Parathyroid adenoma (tissue), 2 donors: ENCODE measurements at regions not wholly inside any gene's neighbourhood (a gene's known extent, or its start where the extent isn't known, plus 50 kb on each side); places are given as distances from the start of the nearest gene placed in this dataset.
"Not testable (repeated sequence)": the region's sequence is repeated elsewhere in the genome, so short reads cannot be mapped to it uniquely, and the experiment has no call there.

Experiments used
- H2AFZ ChIP-seq: fragments of 300-600 bp; sonication (generic); one replicate; pipeline ENCODE4 v1.7.0; 2017; ENCODE audit warnings: antibody characterized with exemption, mild to moderate bottlenecking
- H3K27ac ChIP-seq: fragments of 300-600 bp; sonication (generic); one replicate; pipeline ENCODE4 v1.7.0; 2017
- H3K27me3 ChIP-seq: fragments of 300-600 bp; sonication (generic); one replicate; pipeline ENCODE4 v1.7.0; 2017; ENCODE audit warnings: low read length; ENCODE audit not compliant: control insufficient read depth, insufficient read depth
- H3K36me3 ChIP-seq: fragments of 300-600 bp; sonication (generic); one replicate; pipeline ENCODE4 v1.7.0; 2017; ENCODE audit warnings: low read length; ENCODE audit not compliant: control insufficient read depth, insufficient read depth
- H3K4me1 ChIP-seq: fragments of 300-600 bp; sonication (generic); one replicate; pipeline ENCODE4 v1.7.0; 2017; ENCODE audit warnings: control low read depth
- H3K4me2 ChIP-seq: fragments of 300-600 bp; sonication (generic); one replicate; pipeline ENCODE4 v1.7.0; 2017; ENCODE audit warnings: low read length
- H3K4me3 ChIP-seq: fragments of 300-600 bp; sonication (generic); one replicate; pipeline ENCODE4 v1.7.0; 2017; ENCODE audit warnings: low read depth, low read length
- H3K79me2 ChIP-seq: fragments of 300-600 bp; sonication (generic); one replicate; pipeline ENCODE4 v1.7.0; 2017; ENCODE audit warnings: control low read depth
- H3K9ac ChIP-seq: fragments of 300-600 bp; sonication (generic); one replicate; pipeline ENCODE4 v1.7.0; 2017; ENCODE audit warnings: mild to moderate bottlenecking
- H3K9me3 ChIP-seq: fragments of 300-600 bp; sonication (generic); one replicate; pipeline ENCODE4 v1.7.0; 2017; ENCODE audit warnings: low read length; ENCODE audit not compliant: control insufficient read depth
- TF ChIP-seq, protein P1 (sequence below): fragments of 300-600 bp; sonication (generic); IDR thresholded peaks from one replicate; pipeline ENCODE4 v1.7.0; 2017; ENCODE audit warnings: antibody characterized with exemption, mild to moderate bottlenecking
- donor health status: primary hyperparathyroidism.

DNA sequence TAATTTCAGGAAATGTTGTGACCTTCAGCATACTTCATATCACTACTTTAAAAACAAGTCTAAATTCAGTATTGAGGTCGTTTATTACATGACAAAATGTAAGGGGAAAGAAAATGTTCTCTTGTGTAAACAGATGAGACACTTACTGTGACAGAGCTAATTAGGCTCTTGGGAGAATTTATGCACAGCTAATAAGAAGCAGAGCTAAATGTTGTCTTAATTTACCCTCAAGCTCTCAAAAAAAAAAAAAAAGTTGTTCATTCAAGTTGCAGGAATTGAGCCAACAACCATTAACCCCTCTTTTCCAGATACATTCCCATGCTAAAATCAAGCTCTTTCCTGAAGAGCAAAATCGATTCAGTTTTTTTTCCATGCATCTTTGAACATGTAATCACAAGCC, 1419.4 kb downstream of the FSCB start:
- no peak overlapping the region for H3K4me2 ChIP-seq
- H3K4me3 ChIP-seq, result no peak overlapping the region
- H3K79me2 ChIP-seq, result no peaks in the 10 kb centered on the region
- no peak overlapping the region for H3K27ac ChIP-seq
- no peaks in the 10 kb centered on the region for H3K27me3 ChIP-seq
- H3K36me3 ChIP-seq, result no peaks in the 10 kb centered on the region
- H2AFZ ChIP-seq, result no peak overlapping the region
- H3K9me3 ChIP-seq, result no peaks in the 10 kb centered on the region
- H3K4me1 ChIP-seq, result no peaks in the 10 kb centered on the region
- TF ChIP-seq, protein P1, sequence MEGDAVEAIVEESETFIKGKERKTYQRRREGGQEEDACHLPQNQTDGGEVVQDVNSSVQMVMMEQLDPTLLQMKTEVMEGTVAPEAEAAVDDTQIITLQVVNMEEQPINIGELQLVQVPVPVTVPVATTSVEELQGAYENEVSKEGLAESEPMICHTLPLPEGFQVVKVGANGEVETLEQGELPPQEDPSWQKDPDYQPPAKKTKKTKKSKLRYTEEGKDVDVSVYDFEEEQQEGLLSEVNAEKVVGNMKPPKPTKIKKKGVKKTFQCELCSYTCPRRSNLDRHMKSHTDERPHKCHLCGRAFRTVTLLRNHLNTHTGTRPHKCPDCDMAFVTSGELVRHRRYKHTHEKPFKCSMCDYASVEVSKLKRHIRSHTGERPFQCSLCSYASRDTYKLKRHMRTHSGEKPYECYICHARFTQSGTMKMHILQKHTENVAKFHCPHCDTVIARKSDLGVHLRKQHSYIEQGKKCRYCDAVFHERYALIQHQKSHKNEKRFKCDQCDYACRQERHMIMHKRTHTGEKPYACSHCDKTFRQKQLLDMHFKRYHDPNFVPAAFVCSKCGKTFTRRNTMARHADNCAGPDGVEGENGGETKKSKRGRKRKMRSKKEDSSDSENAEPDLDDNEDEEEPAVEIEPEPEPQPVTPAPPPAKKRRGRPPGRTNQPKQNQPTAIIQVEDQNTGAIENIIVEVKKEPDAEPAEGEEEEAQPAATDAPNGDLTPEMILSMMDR, result no peak
- H3K9ac ChIP-seq, result no peak overlapping the region

DNA sequence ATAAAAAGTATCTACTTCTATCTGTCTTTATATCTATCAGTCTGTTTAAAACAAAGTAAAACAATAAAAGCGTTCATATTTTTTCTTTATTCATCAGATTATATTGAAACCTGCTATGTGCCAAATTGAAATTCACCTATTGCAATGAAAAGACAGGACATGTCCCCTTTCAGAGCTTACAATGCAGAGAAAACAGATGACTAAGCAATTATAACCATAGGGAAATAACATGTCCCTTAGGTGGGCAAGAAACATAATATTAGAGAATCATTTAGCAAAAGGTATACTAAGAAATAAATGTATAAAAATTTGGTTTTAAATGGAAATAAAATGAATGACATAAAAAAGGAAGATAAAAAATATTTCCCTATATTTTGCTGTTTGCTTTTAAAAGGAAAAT, 1421.3 kb downstream of the FSCB start:
- H3K27me3 ChIP-seq, result no peaks in the 10 kb centered on the region
- H2AFZ ChIP-seq, result no peak overlapping the region
- H3K4me1 ChIP-seq, result no peaks in the 10 kb centered on the region
- no peaks in the 10 kb centered on the region for H3K9me3 ChIP-seq
- no peak overlapping the region for H3K27ac ChIP-seq
- no peak overlapping the region for H3K9ac ChIP-seq
- no peaks in the 10 kb centered on the region for H3K36me3 ChIP-seq
- H3K79me2 ChIP-seq, result no peaks in the 10 kb centered on the region
- no peak overlapping the region for H3K4me3 ChIP-seq
- TF ChIP-seq, protein P1, result no peak
- H3K4me2 ChIP-seq, result no peak overlapping the region

DNA sequence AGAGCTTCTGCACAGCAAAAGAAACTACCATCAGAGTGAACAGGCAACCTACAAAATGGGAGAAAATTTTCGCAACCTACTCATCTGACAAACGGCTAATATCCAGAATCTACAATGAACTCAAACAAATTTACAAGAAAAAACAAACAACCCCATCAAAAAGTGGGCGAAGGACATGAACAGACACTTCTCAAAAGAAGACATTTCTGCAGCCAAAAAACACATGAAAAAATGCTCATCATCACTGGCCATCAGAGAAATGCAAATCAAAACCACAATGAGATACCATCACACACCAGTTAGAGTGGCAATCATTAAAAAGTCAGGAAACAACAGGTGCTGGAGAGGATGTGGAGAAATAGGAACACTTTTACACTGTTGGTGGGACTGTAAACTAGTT, 1439.7 kb downstream of the FSCB start:
- H3K36me3 ChIP-seq, H2AFZ ChIP-seq, H3K9me3 ChIP-seq, H3K4me2 ChIP-seq, H3K4me3 ChIP-seq, H3K27me3 ChIP-seq, H3K27ac ChIP-seq, H3K4me1 ChIP-seq, H3K9ac ChIP-seq, H3K79me2 ChIP-seq: not testable (repeated sequence)

DNA sequence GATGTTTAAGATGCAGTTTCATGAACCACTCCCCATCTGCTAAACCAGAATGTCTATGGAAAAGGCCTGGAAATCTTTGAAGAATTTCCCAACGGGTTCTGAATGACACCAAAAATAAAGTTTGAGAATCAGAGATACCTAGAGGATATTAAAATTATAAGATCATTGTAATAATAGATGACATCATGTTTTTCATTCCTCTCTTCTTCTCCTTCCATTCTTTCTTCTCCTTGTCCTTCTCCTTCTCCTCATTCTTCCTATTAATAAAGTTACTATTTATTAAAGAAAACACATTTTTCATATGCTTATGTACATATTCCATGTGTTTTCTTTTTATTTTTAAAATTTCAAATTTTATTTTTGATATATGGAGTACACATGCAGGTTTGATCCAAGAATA, 1449.4 kb downstream of the LRFN5 start:
- Histone ChIP-seq H3K4me1 (no peaks in the 10 kb centered on the region), H3K36me3 (no peaks in the 10 kb centered on the region), H3K4me3 (no peak overlapping the region), H2AFZ (no peak overlapping the region), H3K79me2 (no peaks in the 10 kb centered on the region), H3K27ac (no peak overlapping the region), H3K9ac (no peak overlapping the region), H3K9me3 (no peaks in the 10 kb centered on the region), H3K4me2 (no peak overlapping the region), H3K27me3 (no peaks in the 10 kb centered on the region)
- TF ChIP-seq, protein P1, result no peak

DNA sequence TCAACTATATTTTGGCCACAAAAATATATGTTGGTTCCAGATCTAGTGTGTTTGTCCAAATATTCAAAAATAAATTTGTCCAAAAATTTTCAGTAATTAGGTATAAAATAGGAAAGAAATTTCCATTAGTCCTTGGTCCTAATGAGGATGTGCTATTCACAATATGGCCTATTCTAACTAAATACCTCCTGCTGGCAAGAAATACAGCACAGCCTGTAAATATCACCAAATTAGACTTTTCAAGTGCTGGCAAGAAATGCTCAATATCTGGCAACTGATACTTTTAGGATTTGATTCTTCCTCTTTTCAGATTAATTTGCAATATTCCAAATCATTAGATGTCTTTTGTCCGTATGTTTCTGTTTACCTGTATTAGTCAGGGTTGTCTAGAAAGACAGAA, 1446.2 kb downstream of the LRFN5 start:
- Histone ChIP-seq H3K4me3 (no peak overlapping the region), H3K4me1 (no peaks in the 10 kb centered on the region), H3K4me2 (no peak overlapping the region), H3K27ac (no peak overlapping the region), H3K27me3 (no peaks in the 10 kb centered on the region), H2AFZ (no peak overlapping the region), H3K79me2 (no peaks in the 10 kb centered on the region), H3K9me3 (no peaks in the 10 kb centered on the region), H3K36me3 (no peaks in the 10 kb centered on the region), H3K9ac (no peak overlapping the region)
- TF ChIP-seq, protein P1, result no peak
